Osteoblast (primary cell): ENCODE measurements at regions not wholly inside any gene's neighbourhood (a gene's known extent, or its start where the extent isn't known, plus 50 kb on each side); places are given as distances from the start of the nearest gene placed in this dataset.

Source experiments
- DNase-seq: peaks from one replicate; pipeline ENCODE4 v3.0.0; 2011; ENCODE audit warnings: low spot score, mixed read lengths; ENCODE audit not compliant: insufficient read length; ENCODE audit errors: missing footprints
- H2AFZ ChIP-seq: 2 replicates; pipeline ENCODE4 v1.6.0; 2011; ENCODE audit warnings: mild to moderate bottlenecking, low read length
- H3K27ac ChIP-seq: 2 replicates; pipeline ENCODE4 v1.5.1; 2011; ENCODE audit warnings: mild to moderate bottlenecking, low read depth, low read length, moderate library complexity
- H3K27me3 ChIP-seq: 2 replicates; pipeline ENCODE4 v1.6.0; 2012; ENCODE audit warnings: mild to moderate bottlenecking, control low read depth, inconsistent platforms, low read length, moderate library complexity; ENCODE audit not compliant: insufficient read depth
- H3K36me3 ChIP-seq: 2 replicates; pipeline ENCODE4 v1.5.1; 2011; ENCODE audit warnings: mild to moderate bottlenecking, low read length, control low read depth, moderate library complexity; ENCODE audit not compliant: insufficient read depth
- H3K4me1 ChIP-seq: 2 replicates; pipeline ENCODE4 v1.5.1; 2011; ENCODE audit warnings: mild to moderate bottlenecking, low read length, control low read depth, moderate library complexity; ENCODE audit not compliant: insufficient read depth
- H3K4me2 ChIP-seq: 2 replicates; pipeline ENCODE4 v1.6.0; 2011; ENCODE audit warnings: mild to moderate bottlenecking, low read length; ENCODE audit not compliant: insufficient read depth
- H3K4me3 ChIP-seq: fragments of 200-600 bp; sonication (generic); 3 replicates; pipeline ENCODE4 v1.5.1; 2012; ENCODE audit warnings: mild to moderate bottlenecking, low read length, inconsistent platforms; ENCODE audit not compliant: insufficient read depth
- H3K79me2 ChIP-seq: 2 replicates; pipeline ENCODE4 v1.6.0; 2012; ENCODE audit warnings: mild to moderate bottlenecking, low read length, control low read depth, inconsistent platforms; ENCODE audit not compliant: insufficient read depth
- H3K9me3 ChIP-seq: 2 replicates; pipeline ENCODE4 v1.5.1; 2011; ENCODE audit warnings: low read depth, low read length, control low read depth
- H4K20me1 ChIP-seq: 2 replicates; pipeline ENCODE4 v1.6.0; 2012; ENCODE audit warnings: mild to moderate bottlenecking, low read length, control low read depth; ENCODE audit not compliant: insufficient read depth
- CTCF ChIP-seq: IDR thresholded peaks from 2 replicates; pipeline ENCODE4 v1.5.1; 2011; ENCODE audit warnings: mild to moderate bottlenecking, low read depth, low read length, moderate library complexity; ENCODE audit errors: extremely low read depth

GRCh38 chr7:50860598-50860997 is 77.9 kb upstream of the GRB10 start:
- TF ChIP-seq CTCF, result no peak
- Histone ChIP-seq H3K4me2 (no peak overlapping the region), H3K27me3 (no peaks in the 10 kb centered on the region), H2AFZ (no peak overlapping the region), H3K9me3 (no peaks in the 10 kb centered on the region), H3K4me3 (no peak overlapping the region), H3K36me3 (no peaks in the 10 kb centered on the region), H3K4me1 (peaks cover 7% of the 10 kb centered on the region), H3K27ac (no peak overlapping the region), H4K20me1 (no peaks in the 10 kb centered on the region), H3K79me2 (no peaks in the 10 kb centered on the region)
- DNase-seq, result no peak

- no peak overlapping the region for H3K4me3 ChIP-seq
- peaks cover 7% of the 10 kb centered on the region for H3K4me1 ChIP-seq
- no peaks in the 10 kb centered on the region for H3K36me3 ChIP-seq
- no peaks in the 10 kb centered on the region for H4K20me1 ChIP-seq
- H3K4me2 ChIP-seq, result no peak overlapping the region
- no peak overlapping the region for H3K27ac ChIP-seq
- H2AFZ ChIP-seq, result no peak overlapping the region
- no peaks in the 10 kb centered on the region for H3K79me2 ChIP-seq
- DNase-seq, result no peak
- no peak for TF ChIP-seq CTCF
- H3K9me3 ChIP-seq, result no peaks in the 10 kb centered on the region
- no peaks in the 10 kb centered on the region for H3K27me3 ChIP-seq
Measured at GRCh38 chr7:50860174-50860573, 77.5 kb upstream of the GRB10 start.

GRCh38 chr7:50858528-50859245 is 76.0 kb upstream of the GRB10 start:
- Histone ChIP-seq H3K36me3 (no peaks in the 10 kb centered on the region), H3K27ac (no peak overlapping the region), H4K20me1 (no peaks in the 10 kb centered on the region), H3K9me3 (no peaks in the 10 kb centered on the region), H3K79me2 (no peaks in the 10 kb centered on the region), H3K27me3 (no peaks in the 10 kb centered on the region), H3K4me3 (no peak overlapping the region), H3K4me2 (no peak overlapping the region), H2AFZ (no peak overlapping the region), H3K4me1 (peaks cover 7% of the 10 kb centered on the region)
- DNase-seq, result no peak
- no peak for TF ChIP-seq CTCF

- no peak for DNase-seq
Measured at GRCh38 chr7:50857804-50858489, 75.3 kb upstream of the GRB10 start.

More at GRCh38 chr7:50857804-50858489, 75.3 kb upstream of the GRB10 start:
- no peak overlapping the region for H3K27ac ChIP-seq
- H3K27me3 ChIP-seq, result no peaks in the 10 kb centered on the region
- no peak overlapping the region for H3K4me2 ChIP-seq
- no peaks in the 10 kb centered on the region for H4K20me1 ChIP-seq
- no peaks in the 10 kb centered on the region for H3K9me3 ChIP-seq
- no peak for TF ChIP-seq CTCF
- H3K4me1 ChIP-seq, result peaks cover 7% of the 10 kb centered on the region
- no peak overlapping the region for H3K4me3 ChIP-seq
- no peaks in the 10 kb centered on the region for H3K36me3 ChIP-seq
- H2AFZ ChIP-seq, result no peak overlapping the region
- H3K79me2 ChIP-seq, result no peaks in the 10 kb centered on the region
